Endothelial cell of umbilical vein (primary cell): ENCODE measurements at regions not wholly inside any gene's neighbourhood (a gene's known extent, or its start where the extent isn't known, plus 50 kb on each side); places are given as distances from the start of the nearest gene placed in this dataset.

Source experiments
- BruUV-seq: library from RNA; stranded (reverse); fragments of 400-500 nt; replicated peaks from 2 replicates; lab custom pipeline; 2021; lab: Mats Ljungman, UMichigan
- CTCF ChIA-PET: fragments of 300-600, 350-600 bp; sonication (Branson Sonifier 250); formaldehyde crosslinking; loops from one replicate; lab custom pipeline; 2021; ENCODE audit warnings: antibody characterized with exemption, inconsistent platforms; lab: Charles Lee
- POLR2A ChIA-PET: fragments of 300-600, 350-600 bp; sonication (Branson Sonifier 250); formaldehyde crosslinking; loops from one replicate; lab custom pipeline; 2021; ENCODE audit warnings: antibody characterized with exemption, inconsistent platforms; lab: Charles Lee
- DNase-seq: peaks from one replicate; pipeline ENCODE4 v3.0.0-alpha.2; 2011; ENCODE audit warnings: low read depth, low spot score
- FAIRE-seq: peaks from 2 replicates; lab custom pipeline; 2011; peaks lifted over from hg19 to GRCh38; lab: Jason Lieb, UNC
- H2AFZ ChIP-seq: 2 replicates; pipeline ENCODE4 v1.6.0; 2012; ENCODE audit warnings: low read depth, low read length, control low read depth, inconsistent platforms
- H3K27ac ChIP-seq: 2 replicates; pipeline ENCODE4 v1.5.1; 2011; ENCODE audit warnings: low read depth, mild to moderate bottlenecking, control low read depth, low read length, moderate library complexity; ENCODE audit not compliant: insufficient read depth
- H3K27me3 ChIP-seq, 2 experiments: 2 replicates each; pipeline versions ENCODE4 v1.6.0 to v1.6.1; 2011; ENCODE audit warnings: low read length in 2 of 2, mixed read lengths in 1 of 2; ENCODE audit not compliant: control insufficient read depth in 2 of 2, insufficient read depth in 2 of 2
- H3K36me3 ChIP-seq, 2 experiments: 2 replicates in 1 of 2; 3 replicates in 1 of 2; pipeline ENCODE4 v1.5.1; 2011; ENCODE audit warnings: low read length in 2 of 2, mild to moderate bottlenecking in 1 of 2, moderate library complexity in 1 of 2; ENCODE audit not compliant: control insufficient read depth in 2 of 2, insufficient read depth in 2 of 2; ENCODE audit errors: extremely low read depth in 1 of 2
- H3K4me1 ChIP-seq: 3 replicates; pipeline ENCODE4 v1.5.1; 2011; ENCODE audit warnings: mild to moderate bottlenecking, low read length; ENCODE audit not compliant: control insufficient read depth, insufficient read depth; ENCODE audit errors: extremely low read depth
- H3K4me2 ChIP-seq: 2 replicates; pipeline ENCODE4 v1.6.1; 2011; ENCODE audit warnings: low read length, control low read depth, mixed read lengths; ENCODE audit not compliant: insufficient read depth
- H3K4me3 ChIP-seq, 3 experiments: fragments of 200-600 bp in 1 of 3; sonication (generic), shearing (Covaris generic) in 1 of 3; replicated peaks in 1 of 3; 2 replicates each; pipeline ENCODE4 v1.5.1; 2011 to 2016; ENCODE audit warnings: control low read depth in 3 of 3, low read length in 3 of 3, mild to moderate bottlenecking in 2 of 3, inconsistent platforms in 1 of 3, low read depth in 1 of 3, moderate library complexity in 1 of 3; ENCODE audit not compliant: insufficient read depth in 1 of 3
- H3K79me2 ChIP-seq: 2 replicates; pipeline ENCODE4 v1.6.0; 2012; ENCODE audit warnings: low read length, inconsistent platforms; ENCODE audit not compliant: control insufficient read depth, insufficient read depth
- H3K9ac ChIP-seq: replicated peaks from 2 replicates; pipeline ENCODE3; 2011; ENCODE audit warnings: low read length, control low read depth; ENCODE audit not compliant: insufficient read depth; ENCODE audit errors: extremely low read depth
- H3K9me1 ChIP-seq: replicated peaks from 3 replicates; pipeline ENCODE4 v1.6.0; 2011; ENCODE audit warnings: mild to moderate bottlenecking, low read length; ENCODE audit not compliant: control insufficient read depth, insufficient read depth; ENCODE audit errors: extremely low read depth
- H3K9me3 ChIP-seq: replicated peaks from 2 replicates; pipeline ENCODE4 v1.5.1; 2012; ENCODE audit warnings: low read length, inconsistent platforms; ENCODE audit not compliant: control insufficient read depth, insufficient read depth
- H4K20me1 ChIP-seq: replicated peaks from 2 replicates; pipeline ENCODE3; 2011; ENCODE audit warnings: mild to moderate bottlenecking, low read length; ENCODE audit not compliant: control insufficient read depth, insufficient read depth; ENCODE audit errors: extremely low read depth
- CTCF ChIP-seq, 2 donors: IDR thresholded peaks; 1 replicate in 1 of 2; 2 replicates in 1 of 2; pipeline ENCODE4 v1.5.1; 2011; ENCODE audit warnings: low read length in 2 of 2, mild to moderate bottlenecking in 2 of 2, moderate library complexity in 2 of 2, control low read depth in 1 of 2, inconsistent platforms in 1 of 2, low read depth in 1 of 2; ENCODE audit not compliant: insufficient read depth in 1 of 2; ENCODE audit errors: extremely low read depth in 1 of 2
- EZH2 ChIP-seq: IDR thresholded peaks from 2 replicates; pipeline ENCODE4 v1.6.1; 2012; ENCODE audit warnings: borderline replicate concordance, low read depth, mild to moderate bottlenecking, moderate library complexity, low read length, inconsistent platforms; ENCODE audit not compliant: severe bottlenecking
- FOS ChIP-seq: IDR thresholded peaks from 2 replicates; pipeline ENCODE4 v1.6.1; 2011; ENCODE audit warnings: mild to moderate bottlenecking, low read length, moderate library complexity, borderline replicate concordance; ENCODE audit not compliant: insufficient read depth
- GATA2 ChIP-seq: IDR thresholded peaks from 2 replicates; pipeline ENCODE4 v1.7.0; 2011; ENCODE audit warnings: low read depth, mild to moderate bottlenecking, moderate library complexity, mixed read lengths, low read length; ENCODE audit not compliant: insufficient read length, insufficient read depth
- JUN ChIP-seq: IDR thresholded peaks from 2 replicates; pipeline ENCODE4 v1.6.1; 2011; ENCODE audit warnings: borderline replicate concordance, low read depth; ENCODE audit not compliant: insufficient read length, insufficient read depth
- MAX ChIP-seq: IDR thresholded peaks from 2 replicates; pipeline ENCODE4 v1.6.1; 2011; ENCODE audit not compliant: insufficient read depth, insufficient read length
- MYC ChIP-seq: IDR thresholded peaks from one replicate; pipeline ENCODE4 v1.6.1; 2011; ENCODE audit warnings: mild to moderate bottlenecking, low read depth, low read length
- POLR2A ChIP-seq: IDR thresholded peaks from 2 replicates; pipeline ENCODE4 v1.6.1; 2012; ENCODE audit warnings: low read depth, mild to moderate bottlenecking, control low read depth, low read length
- POLR2AphosphoS5 ChIP-seq: IDR thresholded peaks from 2 replicates; pipeline ENCODE4 v1.6.1; 2012; ENCODE audit warnings: low read depth, mild to moderate bottlenecking, control low read depth, low read length, moderate library complexity; ENCODE audit not compliant: insufficient read depth
- dilution Hi-C: fragments of 300-500 bp; cut with MboI; formaldehyde crosslinking; loops from one replicate; pipeline ENCODE4 v1.15.0; 2019; ENCODE audit warnings: low sequenced_read_pairs; ENCODE audit not compliant: extremely low pct_ligation_motif_present
- intact Hi-C: fragments of 100-400 bp; cut with micrococcal nuclease; formaldehyde crosslinking; loops from one replicate; pipeline ENCODE4 v1.10.0; 2022

GRCh38 chr2:2801458-2801857, 470.4 kb upstream of the MYT1L start:
- Histone ChIP-seq H3K36me3 (no peaks in the 10 kb centered on the region), H3K9me3 (peaks cover 4% of the 10 kb centered on the region), H3K79me2 (no peaks in the 10 kb centered on the region), H3K4me3 (no peak overlapping the region), H4K20me1 (no peaks in the 10 kb centered on the region), H3K4me1 (no peaks in the 10 kb centered on the region), H3K27ac (no peak overlapping the region), H3K9ac (no peak overlapping the region), H3K9me1 (no peaks in the 10 kb centered on the region), H3K4me2 (no peak overlapping the region), H2AFZ (no peak overlapping the region), H3K27me3 (no peaks in the 10 kb centered on the region)
- BruUV-seq: no TSS peak
- POLR2A ChIA-PET: no interaction called here
- DNase-seq (no peak), FAIRE-seq (no peak)
- dilution Hi-C loops: no loop called here
- intact Hi-C loops: no loop called here
- CTCF ChIA-PET: no interaction called here
- TF ChIP-seq CTCF (IDR thresholded peaks at IDR 0.05; ENCODE audit: extremely low read depth in 1 of 2, insufficient read depth in 1 of 2, low read depth in 1 of 2, low read length in 2 of 2) (no peak), MAX (no peak), POLR2A (no peak), JUN (no peak), MYC (no peak), FOS (no peak), EZH2 (no peak), GATA2 (no peak), POLR2AphosphoS5 (no peak)
